Fibroblast of the conjunctiva (primary cell): ENCODE measurements at regions not wholly inside any gene's neighbourhood (a gene's known extent, or its start where the extent isn't known, plus 50 kb on each side); places are given as distances from the start of the nearest gene placed in this dataset.

Experiments
- DNase-seq: peaks from one replicate; pipeline ENCODE4 v3.0.0-alpha.2; 2010; ENCODE audit warnings: low read depth

DNA sequence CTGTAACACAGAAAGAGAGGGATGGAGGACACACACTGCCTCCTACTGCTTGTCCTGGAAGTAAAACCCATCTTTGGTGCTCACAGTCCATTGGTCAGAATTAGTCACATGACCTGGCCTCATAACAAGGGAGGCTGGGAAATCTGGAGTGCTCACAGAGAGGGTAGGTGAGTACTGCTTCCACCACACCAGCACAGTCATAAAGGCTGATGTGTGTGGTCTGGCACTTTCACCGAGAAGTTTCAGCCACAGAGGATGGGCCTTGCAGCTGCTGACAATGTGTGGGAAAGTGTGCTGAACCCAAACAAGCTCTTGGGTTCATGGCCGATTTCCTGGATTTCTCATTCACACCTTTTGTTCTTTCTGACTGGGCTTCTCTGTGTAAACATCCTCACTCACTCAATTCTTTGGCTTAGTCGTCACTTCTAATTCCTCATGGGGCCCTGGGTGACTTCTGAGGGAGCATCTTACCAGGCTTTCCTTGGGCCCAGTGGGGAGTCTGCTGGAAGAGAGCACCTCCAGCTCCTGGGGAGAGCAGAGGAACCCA lies 100.7 kb downstream of the ASB7 start:
- DNase-seq, result no peak

DNA sequence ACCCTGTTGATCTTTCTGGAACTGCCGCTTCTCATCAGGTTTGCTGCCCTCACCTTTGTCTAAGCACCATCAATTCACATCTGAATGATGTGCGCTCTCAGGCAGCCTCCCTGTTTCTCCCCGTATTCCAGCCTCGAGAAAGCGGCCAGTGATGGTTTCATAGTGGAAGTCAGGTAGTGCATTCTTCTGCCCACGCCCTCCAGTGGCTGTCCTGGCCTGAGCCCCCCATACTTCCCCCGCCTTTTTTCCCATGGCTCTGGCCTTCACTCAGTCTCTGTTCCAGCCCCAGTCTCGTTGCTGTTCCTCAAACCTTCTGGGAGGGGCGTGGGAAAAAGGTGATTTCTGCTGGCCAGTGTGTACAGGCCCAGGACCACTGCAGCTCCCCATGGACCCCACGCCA lies 101.3 kb downstream of the ASB7 start:
- no peak for DNase-seq

DNA sequence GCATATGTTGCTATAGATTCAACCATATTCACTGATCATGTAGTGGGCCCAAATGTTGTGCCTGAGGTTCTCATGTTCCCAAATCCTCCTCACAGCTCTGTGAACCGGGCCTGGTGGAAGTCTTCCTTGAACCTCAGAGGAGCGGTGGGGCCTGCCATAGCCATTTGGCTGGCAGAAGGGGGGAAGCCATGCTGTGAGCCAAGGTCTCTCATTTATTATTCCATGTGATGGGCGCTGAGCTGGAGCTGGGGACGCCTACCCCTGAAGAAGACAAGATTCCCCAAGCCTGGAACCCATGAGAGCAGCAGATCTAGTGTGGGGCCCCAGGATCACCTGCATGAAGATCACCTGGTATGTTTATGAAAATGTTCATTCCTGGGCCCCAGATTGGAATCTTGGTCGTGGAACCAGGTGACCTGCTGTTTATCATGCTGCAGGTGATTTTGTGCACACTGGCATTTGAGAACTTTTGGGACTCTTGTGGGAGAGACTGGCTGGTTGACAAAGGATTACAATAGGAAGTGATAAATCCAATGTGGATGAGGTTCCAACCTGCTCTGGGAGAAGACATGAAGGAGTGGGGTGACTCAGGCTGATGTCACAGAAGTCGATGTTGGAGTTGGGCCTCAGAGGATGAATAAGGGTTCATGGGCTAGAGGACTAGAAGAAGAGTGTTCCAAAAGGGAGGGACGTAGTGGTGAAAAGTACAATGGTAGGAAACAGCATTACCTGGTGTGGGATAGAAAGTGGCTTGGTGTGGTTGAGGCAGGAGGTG lies 102.1 kb downstream of the ASB7 start:
- DNase-seq, result no peak

DNA sequence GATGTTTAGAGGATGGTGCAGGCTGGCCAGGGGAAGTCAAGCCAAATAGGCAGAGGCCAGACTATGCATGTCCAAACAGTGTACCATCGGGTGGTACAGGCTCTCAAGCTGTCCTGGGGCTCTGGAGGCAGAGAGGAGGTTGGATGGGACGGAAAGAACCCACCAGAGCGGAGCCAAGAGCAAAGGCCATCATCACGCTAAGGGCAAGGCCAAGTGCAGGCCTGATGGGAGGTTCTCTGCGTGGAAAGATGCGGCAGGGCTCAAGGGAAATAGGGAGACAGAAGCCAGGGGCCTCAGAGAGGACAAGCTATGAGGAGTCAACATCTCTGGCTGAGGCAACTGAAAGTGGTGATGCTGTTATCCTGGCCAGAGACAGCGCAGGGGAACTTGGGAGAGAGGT lies 102.7 kb downstream of the ASB7 start:
- no peak for DNase-seq

DNA sequence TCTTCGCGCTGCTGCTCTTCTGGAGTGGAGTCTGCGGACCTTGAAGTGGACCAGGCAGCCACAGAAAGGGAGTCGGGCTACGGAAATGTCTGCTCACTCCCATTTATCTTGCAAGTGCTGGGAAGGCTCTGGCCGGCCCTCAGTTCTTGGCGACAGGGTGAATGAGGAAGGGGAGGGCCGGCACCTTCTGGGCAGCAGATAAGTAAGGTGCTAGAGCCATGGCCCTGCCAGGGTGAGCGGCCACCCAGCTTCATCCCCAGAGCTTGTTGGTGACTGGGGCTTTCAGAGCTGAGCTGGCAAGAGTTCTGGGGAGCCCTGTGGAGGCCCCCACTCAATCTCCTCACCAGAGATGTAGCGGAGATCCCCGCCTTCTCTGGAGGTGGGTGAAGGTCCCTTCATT lies 103.5 kb downstream of the ASB7 start:
- DNase-seq, result no peak

DNA sequence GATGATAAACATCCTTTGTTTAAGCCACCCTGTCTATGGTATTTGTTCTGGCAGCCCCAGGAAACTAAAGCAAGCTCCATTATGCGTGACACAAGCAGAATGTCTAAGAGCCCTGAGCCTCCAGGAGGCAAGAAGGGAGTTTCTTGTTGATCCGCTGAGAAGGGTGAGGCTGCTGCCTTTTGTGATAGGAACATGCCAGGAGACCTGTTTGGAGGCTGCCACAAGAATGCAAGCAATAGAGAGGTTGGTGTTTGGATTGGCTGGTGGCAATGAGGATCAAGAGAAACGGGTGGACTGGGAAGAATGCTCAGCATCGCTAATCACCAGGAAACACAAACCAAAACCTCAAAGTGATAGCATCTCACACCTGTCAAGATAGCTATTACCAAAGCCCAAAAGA lies 104.8 kb downstream of the ASB7 start:
- DNase-seq, result no peak

DNA sequence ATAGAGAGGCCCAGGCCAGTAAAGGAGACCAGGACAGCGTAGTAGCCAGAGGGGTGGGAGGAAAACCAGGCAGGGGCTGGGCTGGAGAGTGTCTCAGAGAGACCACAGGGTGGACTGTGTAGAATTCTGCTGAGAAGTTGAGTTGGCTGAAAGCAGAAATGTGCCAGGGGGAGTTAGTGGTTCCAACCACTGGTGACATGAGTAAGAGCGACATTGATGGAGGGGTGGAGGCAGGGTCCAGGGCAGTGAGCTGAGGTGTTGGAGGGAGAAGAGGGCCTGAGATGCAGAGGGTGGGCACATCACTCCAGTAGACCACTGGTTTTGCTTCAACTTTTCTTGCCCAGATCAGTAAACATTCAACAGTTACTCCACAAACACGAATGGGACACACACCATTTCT lies 106.5 kb downstream of the ASB7 start:
- DNase-seq, result no peak

DNA sequence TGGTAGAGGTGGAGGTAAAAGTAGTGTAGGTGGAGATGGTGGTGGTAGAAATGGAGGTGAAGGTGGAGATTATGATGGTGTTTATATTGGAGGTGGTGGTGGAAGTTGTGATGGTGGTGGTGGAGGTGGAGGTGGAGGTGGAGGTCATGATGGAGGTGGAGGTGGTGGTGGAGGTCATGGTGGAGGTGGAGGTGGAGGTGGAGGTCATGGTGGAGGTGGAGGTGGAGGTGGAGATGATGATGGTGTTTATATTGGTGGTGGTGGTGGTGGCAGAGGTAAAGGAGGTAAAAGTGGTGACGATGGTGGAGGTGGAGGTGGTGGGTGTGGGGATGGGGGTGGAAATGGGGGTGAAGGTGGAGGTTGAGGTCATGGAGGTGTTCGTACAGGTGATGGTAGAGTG lies 107.8 kb downstream of the ASB7 start:
- no peak for DNase-seq

DNA sequence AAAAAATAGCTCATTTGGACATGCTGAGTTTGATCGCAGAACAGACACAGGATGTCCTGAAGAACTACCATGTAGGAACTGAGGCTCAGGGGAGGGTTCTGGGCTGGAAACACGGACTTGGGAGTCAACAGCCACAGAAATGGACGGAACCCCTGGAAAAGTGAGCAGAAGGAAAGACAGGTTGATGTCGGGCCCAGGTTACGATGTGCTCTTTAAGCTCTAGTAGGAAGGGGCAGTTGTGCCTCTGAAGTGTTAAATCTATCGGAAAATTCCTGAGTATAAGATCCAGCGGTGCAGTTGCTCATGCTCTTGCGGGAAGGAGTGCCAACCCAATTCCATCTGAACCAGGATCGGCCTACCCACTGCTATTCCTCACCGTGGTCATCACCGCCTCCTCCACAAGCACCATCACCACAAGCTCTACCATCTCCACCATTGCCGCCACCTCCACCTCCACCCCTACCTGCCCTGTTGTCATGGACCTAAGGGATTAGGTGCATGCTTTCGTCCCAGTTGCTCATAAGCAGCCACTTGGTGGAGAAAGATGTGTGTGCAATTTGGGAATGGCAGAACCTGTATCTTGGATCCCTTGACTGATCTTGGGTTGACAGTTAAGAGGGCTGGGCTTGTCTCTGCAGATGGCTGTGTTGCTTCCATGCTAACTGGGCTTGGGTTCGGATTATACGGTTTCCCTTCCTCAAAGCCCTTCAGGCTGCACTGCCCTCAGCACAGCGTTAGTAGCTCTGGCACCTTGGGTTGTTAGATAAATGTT lies 108.5 kb downstream of the ASB7 start:
- no peak for DNase-seq

DNA sequence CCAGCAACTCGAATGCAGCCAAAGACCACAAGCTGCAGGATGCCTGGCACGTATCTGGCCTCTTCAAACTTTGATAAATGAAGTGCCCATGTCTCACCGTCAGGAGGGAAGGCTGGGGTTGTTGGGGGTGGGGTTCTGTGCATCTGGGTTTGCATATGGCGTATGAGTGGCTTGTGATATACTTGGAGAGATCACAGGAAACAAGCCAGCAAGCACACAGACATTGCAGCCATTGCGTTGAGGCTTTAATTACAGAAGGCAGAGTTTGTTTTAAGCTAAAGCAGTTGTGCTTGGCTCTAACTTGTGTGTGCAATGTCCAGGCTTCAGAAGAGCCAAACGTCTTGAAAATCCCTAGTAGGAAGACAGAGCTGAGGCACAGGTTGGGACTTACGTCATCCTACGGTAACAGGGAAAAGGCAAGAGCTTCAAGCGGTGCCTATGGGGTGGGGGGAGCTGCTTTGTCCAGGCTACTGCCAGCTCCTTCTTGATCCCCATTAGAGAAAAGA lies 109.2 kb downstream of the ASB7 start:
- DNase-seq, result no peak

DNA sequence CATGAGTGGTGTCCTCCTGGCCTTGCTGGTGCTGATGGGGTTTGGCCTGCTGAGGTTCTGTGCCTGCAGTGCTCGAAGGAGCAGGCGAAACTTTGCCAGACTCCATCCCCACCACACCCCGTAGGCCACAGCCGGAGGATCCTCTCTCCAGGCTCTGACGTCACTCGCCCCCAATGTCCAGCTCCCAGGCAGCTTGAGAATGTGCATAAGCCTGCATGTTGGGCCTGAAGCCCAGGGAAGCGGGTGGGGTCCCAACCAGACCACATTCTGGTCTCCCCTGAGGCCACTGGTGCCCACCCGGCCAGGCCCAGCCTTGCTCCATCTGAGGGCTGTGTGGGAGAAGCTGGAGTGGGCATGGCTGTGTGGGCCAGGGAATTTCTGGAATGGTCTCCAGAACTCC lies 109.8 kb downstream of the ASB7 start:
- DNase-seq, result peak; percentile 61

DNA sequence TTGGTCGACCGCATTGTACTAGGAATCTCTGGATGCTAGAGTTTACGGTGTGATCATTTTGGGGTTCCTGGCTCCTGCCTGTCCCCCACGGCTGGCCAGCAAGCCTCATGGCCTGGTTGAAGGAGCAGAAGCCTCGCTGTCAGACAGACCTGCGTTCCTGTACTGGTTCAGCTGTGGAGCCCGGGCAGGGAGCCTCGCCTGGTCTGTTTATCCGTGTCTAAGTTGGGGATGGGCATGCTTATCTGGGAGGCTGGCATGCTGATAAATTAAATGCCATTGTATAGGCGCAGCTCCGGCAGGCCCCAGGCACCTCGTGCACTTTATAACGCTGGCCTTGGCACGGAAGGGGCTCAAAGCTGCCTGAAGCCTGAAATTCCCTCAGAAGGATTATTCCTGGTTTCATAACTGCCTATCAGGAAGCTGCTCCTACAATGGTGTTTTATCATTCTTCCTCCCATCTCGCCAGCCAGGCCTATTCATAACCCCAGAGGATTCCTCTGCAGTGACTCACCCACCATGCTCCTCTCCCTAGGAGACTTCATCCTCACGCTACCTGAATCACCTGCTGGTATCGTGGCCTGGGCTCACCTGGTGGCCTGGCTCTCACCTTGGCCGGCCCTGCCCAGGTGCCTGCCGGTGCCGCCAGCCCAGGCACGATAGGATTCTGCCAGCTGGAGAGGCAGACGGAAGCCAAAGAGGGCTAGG lies 110.9 kb downstream of the ASB7 start:
- no peak for DNase-seq

DNA sequence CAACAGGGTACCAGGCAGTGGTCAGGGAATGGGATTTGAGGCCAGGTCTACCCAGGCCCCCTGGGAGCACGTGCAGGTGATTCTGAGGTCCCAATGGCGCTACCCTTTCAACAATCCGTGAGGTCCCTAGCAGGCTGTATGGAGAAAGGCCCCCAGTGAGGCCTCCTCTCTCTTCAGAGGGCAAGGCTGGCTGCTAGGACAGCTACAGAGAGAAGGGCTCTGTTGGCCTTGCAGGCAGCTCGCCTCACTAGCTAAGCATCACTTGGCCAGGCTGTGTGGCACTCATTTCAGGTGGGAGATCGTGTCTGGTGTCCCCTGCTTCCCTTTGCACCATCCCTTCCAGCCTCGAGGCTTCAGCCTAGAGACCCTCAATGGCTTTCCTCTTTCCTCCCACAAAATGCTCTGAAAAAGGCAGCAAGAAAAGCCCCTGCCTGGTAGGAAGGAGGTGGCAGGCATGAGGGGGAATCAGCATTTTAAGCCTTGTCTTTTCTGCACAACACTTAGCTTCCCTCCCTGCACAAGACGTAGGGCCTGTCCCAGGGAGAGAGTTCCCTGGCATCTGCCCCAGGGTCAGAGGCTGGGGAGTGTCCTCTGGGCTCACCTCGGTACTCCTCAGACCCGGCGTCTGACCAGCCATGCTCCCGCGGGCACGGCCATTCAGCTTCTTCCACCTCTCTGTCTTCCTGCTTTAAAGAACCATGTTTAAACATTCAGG lies 111.8 kb downstream of the ASB7 start:
- no peak for DNase-seq

DNA sequence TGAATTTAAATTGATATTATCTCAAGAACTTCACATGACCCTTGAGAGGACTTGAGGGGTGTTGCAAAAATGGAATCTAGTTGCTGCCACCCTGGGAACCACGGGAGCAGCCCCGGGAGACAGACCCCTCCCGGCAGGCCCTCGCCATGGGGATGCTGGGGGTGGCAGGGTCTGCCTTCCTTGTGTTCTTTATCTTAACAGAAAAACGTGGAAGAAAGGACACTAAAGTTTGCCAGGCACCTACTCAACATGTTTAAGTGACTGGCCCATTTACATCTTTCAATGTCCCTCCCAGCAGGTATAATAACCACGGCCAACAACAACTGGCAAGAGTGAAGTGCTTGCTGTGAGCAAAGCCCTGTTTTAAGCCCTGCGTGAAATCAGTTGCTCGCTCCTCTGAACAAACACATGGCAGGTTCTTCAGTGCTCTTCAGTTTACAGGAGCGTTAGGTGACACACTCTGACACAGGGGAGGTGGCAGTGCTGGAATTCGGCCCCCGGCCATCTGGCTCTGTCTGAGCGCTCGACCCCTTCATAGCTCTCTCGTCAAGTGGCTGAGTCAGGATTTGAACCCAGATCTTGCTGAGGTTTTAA lies 112.5 kb downstream of the ASB7 start:
- DNase-seq, result no peak

DNA sequence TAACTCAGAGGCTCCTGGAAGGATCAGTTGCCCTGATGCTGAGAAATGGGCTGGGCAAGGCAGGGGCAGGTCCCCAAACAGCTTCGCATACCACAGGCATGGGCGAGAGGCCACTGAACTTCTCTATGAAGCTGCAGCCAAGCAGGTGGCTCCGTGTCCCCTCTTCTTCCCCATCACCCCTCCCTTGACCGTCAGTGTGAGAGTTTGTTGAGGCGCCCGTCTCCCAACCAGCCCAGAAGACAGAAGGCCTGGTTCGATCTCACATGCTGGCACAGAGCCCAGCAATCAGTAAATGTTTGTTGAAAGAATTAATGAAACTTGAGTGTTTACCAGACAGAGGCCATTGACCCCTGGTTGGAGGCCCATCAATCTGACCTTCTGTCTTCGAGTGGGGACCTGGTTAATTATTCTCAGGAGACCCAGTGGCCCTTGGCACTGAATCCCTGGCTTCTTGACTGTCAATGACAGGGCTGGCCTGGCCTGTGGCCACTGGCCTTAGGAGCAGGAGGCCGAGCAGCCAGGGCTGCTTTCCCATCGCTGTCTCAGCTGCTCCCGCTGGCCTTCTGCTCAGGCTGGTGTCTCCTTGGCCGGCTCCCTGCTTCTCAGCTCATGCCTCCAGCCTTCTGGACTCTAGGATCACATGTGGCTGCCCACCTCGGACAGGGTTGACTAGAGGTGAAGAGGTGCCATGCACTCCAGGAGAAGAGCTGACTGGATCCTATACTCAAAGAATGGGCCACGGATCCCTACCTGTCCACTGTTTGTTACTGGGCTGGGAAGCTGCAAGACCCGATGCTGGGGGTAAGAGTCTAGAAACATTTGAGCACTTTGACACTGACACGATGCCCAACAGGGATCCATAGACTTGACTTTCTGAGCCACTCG lies 113.4 kb downstream of the ASB7 start:
- DNase-seq, result no peak

DNA sequence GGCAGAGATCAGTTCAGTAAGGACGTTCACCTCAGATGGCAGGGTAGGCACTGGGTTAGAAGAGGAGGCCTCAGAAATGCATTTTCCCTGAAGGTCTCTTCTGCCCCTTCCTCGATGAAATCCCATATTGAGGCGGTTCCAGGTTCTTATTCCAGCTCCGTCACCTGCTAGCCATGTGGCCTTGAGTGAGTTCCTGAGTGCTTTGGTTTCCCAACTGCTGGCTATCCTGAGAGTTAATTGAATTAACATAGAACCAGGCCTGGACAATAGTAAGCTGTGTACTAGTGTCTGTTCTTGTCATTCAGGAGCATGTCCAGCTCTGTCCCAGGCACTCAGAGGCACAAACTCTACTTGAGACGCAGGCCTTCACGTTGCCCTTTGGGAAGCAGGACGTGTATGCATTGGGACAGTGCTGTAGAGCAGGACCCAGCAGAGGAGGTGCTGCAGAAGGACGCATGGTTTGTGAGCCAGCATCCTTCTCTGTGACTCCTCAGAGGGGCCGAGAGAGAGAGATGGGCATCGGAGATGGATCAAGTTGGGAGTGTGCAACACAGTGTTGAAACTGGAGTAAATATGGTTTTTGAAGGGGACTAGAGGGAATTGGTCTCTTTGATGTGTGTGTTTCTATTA lies 114.2 kb downstream of the ASB7 start:
- DNase-seq, result no peak

DNA sequence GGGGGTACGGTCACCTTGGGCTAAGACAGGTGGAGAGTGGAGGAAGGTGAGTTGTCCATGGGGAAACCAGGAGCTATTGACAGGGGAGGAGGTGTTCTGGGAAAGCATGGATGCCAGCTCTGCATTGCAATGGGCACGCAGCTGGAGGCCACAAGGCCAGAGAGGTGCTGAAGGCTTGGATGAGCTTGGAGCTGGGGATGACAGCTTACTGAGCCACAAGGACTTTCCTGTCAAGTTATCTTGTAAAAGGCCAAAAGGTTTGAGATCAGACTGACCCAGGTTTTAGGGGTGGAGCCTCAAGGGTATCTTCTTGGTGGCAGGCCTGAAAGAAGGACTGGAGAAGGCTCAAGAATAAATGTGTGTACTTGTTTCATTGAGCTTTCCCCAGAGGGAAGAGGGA lies 115.2 kb downstream of the ASB7 start:
- DNase-seq, result no peak

DNA sequence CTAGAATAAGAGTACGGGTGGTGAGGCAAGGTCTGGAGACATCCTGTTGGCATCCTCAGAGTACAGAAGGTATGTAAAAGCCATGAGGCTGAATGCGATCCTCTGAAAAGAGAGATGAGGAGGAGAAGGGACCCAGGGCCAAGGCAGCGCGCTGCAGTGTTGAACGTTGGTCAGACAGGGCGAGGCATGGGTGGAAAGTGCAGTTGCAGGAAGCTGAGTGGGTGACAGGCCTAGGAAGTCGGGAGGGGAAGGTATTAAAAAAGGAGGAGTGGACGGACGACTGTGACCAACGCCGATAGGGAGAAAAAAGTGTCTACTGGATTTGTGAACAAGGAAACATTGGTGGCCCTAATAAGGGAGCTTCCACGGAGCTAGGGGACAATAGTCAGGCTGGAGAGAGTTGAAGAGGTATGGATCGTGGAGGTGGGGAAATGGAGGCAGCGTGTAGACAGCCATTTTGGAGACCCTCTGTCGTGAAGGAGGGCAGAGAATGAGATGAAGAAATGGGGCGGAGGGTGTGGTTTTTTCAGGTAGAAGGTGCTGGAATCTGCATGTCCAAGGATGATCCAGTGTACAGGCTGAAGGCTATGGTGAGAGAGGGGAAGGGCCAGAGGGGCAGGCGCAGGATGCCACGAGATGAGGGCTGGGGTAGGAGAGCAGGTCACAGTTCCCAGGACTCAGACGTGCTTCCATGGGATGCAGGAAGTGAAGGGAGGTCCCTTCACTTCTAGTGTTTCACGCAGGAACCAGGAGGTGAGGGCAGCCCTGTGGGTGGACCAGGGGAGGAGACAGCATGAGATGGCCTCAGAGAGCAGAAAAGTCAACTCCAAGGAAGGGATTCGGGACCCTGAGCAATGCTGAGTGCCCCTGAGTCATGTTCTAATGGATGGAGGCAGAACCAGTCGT lies 115.9 kb downstream of the ASB7 start:
- DNase-seq, result no peak

DNA sequence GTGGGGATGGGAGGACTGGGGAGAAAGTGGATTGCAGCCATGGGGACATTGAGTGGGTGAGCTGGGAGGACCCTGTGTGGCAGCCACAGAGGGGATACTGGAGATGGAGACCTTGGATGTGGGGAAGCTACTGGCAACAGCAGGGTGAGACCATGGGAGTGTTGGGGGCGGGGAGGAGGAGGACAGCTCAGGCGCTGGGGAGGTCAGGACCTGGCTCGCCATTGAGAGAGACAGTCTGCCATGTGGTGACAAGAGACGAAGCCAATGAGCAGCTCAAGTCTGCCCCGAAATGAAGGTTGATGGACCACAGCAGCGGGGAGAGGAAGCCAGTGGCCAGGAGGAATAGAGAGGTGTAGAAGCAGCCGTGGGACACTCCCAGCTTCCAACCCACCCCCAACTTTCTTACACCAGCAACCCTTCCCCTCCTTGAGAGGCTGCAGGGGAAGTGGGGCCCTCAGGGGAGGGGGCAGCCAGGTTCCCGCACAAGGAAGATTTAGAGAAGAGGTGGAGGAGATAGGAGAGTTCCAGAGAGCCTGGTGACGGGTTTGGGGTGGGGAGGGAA lies 118.1 kb downstream of the ASB7 start:
- DNase-seq, result no peak
